ENCODE measurements at regions not wholly inside any gene's neighbourhood (a gene's known extent, or its start where the extent isn't known, plus 50 kb on each side); places are given as distances from the start of the nearest gene placed in this dataset.
"Not testable (repeated sequence)": the region's sequence is repeated elsewhere in the genome, so short reads cannot be mapped to it uniquely, and the experiment has no call there.

GRCh38 chr6:122143813-122144601 lies 255.4 kb upstream of the HSF2 start:
- no peak for DNase-seq

DNA sequence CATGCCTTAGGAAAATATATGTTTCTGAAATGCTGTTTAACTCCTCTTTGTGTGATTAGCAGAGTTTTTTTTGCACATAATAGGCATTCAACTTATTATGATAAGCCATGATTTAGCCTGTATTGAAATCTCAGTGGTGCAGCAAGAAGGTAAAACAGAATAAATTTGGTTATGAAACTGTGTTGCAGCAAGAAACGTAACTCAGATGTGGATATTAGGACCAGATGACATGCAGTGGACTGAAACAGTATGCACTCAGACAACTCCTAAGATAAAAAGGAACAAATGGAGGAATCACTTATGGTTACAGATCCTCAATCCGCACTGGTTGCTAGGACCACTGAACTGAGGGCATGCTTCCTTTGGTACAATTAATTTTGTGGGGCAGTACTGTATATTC lies 254.2 kb upstream of the HSF2 start:
- no peak for DNase-seq

- DNase-seq, result no peak
These were observed 253.7 kb upstream of the HSF2 start for GRCh38 chr6:122145741-122146240.

GRCh38 chr6:122147291-122147690 lies 252.2 kb upstream of the HSF2 start:
- no peak for DNase-seq

DNA sequence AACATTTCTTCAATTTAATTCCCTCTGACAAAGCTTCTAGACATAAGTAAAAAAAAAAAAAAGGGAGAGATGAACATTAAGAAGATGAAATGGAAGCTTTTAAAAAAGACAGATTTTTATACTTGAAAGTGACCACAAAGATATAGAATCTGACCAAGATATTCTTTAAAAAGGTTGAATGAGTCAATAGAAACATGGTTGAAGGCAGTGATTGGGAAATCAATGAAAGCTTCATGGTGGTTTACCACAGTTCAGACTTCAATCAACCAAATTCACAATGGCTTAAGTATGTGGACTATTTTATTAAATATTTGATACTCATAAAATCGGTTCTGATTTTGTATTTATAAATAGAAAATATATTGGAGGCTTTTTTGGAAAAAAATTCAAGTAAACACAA lies 248.4 kb upstream of the HSF2 start:
- DNase-seq, result no peak

GRCh38 chr6:122151763-122152162 lies 247.7 kb upstream of the HSF2 start:
- DNase-seq, result no peak

DNA sequence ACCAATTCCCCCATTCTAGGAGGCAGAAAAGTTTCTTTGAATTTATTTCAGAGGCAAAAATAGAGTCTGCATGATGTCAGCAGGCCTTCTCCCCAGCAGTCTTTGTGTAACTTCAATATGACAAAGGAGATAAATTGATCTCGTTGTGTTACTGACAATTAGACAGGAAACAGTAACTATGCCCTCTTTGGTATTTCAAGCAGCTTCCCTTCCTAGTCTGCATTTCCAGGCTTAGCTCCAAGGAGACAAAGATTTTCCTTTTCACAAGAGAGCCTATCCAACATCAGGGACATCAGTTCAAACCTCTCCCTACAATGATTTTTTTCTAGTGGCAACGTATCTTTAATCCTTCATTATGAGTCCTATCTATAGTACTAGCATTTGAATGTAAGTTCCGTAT lies 245.9 kb upstream of the HSF2 start:
- DNase-seq, result no peak

DNA sequence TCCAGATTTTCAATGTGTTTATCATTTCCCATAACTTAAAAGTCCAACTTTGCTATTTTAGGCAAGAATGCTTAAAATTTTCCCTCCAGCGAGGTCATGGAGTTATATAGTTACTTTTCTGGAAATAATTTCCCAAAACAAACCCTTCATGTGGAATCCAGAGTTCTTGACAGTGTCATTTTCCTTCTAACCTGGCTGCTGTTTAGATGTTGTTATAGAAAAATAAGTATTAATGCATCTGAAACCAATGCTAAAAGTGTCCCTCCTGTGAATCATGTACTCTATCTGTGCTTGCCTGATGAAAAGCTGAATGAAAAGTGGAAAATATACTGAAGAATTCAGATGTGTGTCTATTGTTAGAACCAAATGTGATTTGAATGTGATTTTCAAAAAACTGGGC lies 245.3 kb upstream of the HSF2 start:
- no peak for DNase-seq

DNA sequence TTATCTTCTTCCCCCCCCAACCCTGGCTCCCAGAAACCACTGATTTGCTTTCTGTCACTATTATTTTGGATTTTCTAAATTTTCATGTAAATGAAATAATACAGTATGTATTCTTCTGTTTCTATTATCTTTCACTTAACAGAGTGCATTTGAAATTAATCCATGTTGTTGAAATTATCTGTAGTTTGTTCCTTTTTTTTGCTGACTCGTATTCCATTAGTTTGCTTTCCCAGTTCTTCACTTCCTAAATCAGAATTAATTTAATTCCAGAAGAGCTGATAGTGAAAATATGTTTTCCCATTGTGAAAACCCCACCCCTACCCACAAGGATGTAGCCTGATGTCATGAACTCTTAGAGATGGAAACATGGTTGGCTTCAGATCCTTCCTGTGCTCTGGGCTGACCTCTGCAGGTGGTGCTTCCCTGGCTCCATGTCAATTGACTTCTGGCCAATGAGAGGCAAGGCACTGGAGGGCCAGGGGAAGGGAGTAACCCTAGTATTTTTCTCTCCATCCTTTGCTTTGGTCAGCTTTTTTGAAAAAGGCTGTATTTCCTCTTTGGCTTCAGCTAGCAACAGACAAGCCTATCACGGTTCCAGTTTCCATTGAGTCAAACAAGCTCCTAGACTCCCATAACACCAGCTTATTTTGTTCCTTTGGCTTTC lies 244.4 kb upstream of the HSF2 start:
- no peak for DNase-seq

GRCh38 chr6:122161136-122161535 lies 238.3 kb upstream of the HSF2 start:
- no peak for DNase-seq

DNA sequence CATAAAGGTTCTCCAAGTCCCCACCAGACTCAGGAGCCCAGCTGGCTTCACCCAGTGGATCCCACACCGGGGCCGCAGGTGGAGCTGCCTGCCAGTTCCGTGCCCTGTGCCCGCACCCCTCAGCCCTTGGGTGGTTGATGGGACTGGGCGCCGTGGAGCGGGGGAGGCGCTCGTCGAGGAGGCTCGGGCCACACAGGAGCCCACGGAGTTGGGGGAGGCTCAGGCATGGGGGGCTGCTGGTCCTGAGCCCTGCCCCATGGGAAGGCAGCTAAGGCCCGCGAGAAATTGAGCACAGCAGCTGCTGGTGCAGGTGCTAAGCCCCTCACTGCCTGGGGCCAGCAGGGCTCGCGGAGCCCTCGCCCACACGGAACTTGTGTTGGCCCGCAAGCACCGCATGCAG lies 234.4 kb upstream of the HSF2 start:
- DNase-seq, result no peak

DNA sequence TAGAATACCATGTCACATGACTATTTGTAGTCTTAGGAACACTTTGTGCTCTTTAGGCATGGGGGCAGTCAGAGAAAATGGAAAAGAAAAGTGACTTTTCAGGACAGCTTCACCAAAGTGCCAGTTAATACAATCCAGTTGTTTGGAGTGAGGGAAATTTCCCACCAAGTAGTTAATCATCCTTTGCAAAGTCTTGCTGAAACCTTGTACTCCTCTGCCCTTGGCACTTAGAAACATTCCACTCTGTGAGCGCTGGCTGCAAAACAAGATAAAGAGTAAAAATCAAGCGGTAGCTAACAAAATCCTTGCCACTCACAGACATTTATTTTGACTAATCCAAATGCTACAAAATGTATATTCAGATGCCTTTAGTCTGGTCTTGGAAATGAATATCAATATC lies 229.2 kb upstream of the HSF2 start:
- DNase-seq, result no peak

- DNase-seq, result no peak
These were observed 220.5 kb upstream of the HSF2 start for GRCh38 chr6:122178988-122179387.

DNA sequence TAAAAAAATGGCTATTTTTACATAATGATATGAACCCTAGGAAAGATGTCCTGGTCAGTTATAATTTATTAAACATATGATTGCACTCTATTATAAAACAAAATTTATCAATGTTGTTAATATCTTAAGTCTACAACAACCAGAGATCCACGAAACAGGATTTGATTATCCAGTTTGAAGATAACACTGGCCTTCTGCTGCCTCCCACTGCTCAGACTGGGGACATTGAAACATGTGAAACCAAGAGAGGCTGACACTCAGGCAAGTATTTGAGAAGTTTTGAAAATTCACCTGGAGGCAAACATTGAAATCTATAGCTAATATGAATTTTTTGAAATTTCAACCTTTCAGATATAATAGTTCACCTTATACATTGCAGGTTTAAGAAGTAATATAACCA lies 219.3 kb upstream of the HSF2 start:
- DNase-seq, result no peak

- no peak for DNase-seq
These were observed 217.4 kb upstream of the HSF2 start for GRCh38 chr6:122182061-122182460.

DNA sequence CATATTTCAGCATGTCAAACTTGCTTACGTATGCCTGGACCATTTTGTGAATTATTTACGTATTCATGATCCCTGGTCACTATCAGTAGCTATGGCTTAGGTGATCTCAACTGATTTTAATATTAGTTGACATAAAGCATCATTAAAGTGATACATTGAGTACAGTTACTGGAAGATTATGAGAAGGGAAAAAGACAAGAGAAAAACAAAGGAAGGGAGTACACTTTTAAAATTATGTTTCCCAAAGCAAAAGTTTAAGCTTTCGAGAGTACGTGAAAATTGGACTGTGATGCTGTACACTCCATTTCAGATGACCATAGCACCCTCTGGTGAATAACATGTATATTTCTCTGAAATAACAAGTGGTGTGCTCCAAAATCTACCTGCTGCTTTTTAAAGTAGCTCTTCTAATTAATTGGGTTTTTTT lies 215.0 kb upstream of the HSF2 start:
- DNase-seq, result no peak

DNA sequence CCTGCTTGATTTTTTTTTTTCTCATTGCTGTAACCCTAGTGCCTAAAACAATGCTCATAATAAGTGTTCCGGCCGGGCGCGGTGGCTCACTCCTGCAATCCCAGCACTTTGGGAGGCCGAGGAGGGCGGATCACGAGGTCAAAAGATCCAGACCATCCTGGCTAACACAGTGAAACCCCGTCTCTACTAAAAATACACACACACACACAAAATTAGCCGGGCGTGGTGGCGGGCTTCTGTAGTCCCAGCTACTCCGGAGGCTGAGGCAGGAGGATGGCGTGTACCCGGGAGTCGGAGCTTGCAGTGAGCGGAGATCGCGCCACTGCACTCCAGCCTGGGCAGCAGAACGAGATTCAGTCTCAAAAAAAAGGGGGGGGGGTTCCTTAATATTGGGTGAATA lies 214.0 kb upstream of the HSF2 start:
- DNase-seq, result not testable (repeated sequence)

- no peak for DNase-seq
These were observed 212.3 kb upstream of the HSF2 start for GRCh38 chr6:122187186-122187585.

GRCh38 chr6:122198922-122199321 lies 200.5 kb upstream of the HSF2 start:
- DNase-seq, result no peak

DNA sequence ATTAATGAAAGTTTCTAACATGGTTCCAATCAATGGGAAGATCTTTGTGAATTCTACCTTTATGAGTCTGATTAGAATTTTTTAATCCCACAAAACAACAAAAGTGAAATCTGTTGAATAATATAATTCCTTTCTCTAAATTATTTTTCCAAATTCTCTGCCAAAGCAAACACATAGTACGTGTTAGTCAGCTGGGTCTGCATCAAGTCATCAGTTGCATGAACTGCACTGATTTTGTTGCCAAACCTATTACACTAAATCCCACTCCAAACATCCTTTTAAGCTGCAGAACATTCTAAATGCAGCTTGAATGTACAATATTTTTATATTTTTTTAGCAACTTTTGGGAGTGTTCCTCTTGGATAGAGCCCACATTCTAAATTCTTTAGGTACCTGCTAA lies 199.0 kb upstream of the HSF2 start:
- DNase-seq, result no peak

GRCh38 chr6:122202576-122203137 lies 196.8 kb upstream of the HSF2 start:
- no peak for DNase-seq

- DNase-seq, result no peak
These were observed 192.4 kb upstream of the HSF2 start for GRCh38 chr6:122207061-122207460.

DNA sequence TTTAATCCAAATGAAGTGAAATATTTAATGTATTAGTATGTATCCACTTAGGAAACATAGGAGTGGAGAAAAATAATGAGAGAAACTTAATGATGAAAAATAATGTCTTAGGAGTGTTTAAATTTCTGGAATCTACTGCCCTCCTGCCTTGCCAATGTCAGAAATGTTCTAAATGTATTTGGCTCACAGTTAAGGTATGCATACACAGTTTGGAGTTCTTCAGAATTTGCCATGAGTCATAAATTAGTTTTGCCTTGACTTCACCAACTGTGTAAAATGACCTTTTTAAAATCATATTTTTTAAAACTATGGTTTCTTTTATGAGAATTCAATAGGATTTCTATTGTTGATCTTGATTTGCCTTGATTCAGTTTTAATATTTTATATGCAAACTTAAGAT lies 191.7 kb upstream of the HSF2 start:
- no peak for DNase-seq

GRCh38 chr6:122214605-122215318 lies 184.7 kb upstream of the HSF2 start:
- DNase-seq, result no peak

Data from CD4-positive, alpha-beta T cell treated with Interleukin-10 for 1 hour (primary cell).